ENCODE measurements at regions not wholly inside any gene's neighbourhood (a gene's known extent, or its start where the extent isn't known, plus 50 kb on each side); places are given as distances from the start of the nearest gene placed in this dataset.

DNA sequence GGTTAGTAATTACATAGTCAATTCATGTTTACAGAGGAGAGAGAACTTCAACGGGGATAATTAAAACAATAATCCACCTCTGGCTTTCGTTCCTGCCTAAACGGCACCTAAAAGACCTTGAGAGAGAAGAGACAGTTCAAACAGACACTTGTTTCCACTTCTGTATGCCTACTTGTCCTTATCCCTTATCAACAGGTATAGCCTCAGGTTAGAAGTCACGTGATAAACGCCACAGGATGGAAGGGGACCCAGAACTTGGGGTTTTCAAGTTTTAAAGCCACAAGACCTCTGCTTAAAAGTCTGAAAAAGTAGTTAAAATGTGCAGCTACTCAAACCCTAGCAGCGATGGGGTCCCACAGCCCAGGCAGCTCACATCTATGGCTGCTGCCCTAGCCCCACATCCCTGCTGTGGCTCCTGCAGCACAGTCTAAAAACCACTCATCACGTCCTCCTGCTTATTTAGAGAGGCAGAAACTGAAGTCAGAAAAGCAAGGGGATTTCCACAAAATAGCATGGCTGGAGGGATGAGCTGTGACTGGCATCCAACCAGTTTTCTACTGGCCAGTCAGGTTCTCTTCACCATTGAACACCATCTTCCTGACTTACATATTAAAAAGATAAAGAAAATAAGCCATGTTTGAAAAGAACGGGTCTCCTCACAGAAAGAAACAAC, 51.2 kb upstream of the SEC16B start (continued):
- TF ChIP-seq, protein P1, sequence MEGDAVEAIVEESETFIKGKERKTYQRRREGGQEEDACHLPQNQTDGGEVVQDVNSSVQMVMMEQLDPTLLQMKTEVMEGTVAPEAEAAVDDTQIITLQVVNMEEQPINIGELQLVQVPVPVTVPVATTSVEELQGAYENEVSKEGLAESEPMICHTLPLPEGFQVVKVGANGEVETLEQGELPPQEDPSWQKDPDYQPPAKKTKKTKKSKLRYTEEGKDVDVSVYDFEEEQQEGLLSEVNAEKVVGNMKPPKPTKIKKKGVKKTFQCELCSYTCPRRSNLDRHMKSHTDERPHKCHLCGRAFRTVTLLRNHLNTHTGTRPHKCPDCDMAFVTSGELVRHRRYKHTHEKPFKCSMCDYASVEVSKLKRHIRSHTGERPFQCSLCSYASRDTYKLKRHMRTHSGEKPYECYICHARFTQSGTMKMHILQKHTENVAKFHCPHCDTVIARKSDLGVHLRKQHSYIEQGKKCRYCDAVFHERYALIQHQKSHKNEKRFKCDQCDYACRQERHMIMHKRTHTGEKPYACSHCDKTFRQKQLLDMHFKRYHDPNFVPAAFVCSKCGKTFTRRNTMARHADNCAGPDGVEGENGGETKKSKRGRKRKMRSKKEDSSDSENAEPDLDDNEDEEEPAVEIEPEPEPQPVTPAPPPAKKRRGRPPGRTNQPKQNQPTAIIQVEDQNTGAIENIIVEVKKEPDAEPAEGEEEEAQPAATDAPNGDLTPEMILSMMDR (IDR thresholded peaks at IDR 0.05; ENCODE audit: control extremely low read depth in 1 of 3, insufficient read depth in 1 of 3, low read depth in 1 of 3, low read length in 3 of 3), result no peak
- TF ChIP-seq HDAC2 (IDR thresholded peaks at IDR 0.05; ENCODE audit: borderline replicate concordance in 1 of 2, low read depth in 2 of 2, low read length in 2 of 2), result no peak
- TF ChIP-seq SP1 (IDR thresholded peaks at IDR 0.05; ENCODE audit: low read depth, low read length), result no peak
